Keratinocyte (primary cell): ENCODE measurements at regions not wholly inside any gene's neighbourhood (a gene's known extent, or its start where the extent isn't known, plus 50 kb on each side); places are given as distances from the start of the nearest gene placed in this dataset.
"Not testable (repeated sequence)": the region's sequence is repeated elsewhere in the genome, so short reads cannot be mapped to it uniquely, and the experiment has no call there.

Experiments used
- DNase-seq: peaks from one replicate; pipeline ENCODE4 v3.0.0-alpha.2; 2011; ENCODE audit warnings: low read depth, missing footprints, low spot score
- FAIRE-seq: peaks from 2 replicates; lab custom pipeline; 2011; peaks lifted over from hg19 to GRCh38; lab: Jason Lieb, UNC
- H2AFZ ChIP-seq: 2 replicates; pipeline ENCODE4 v1.6.0; 2012; ENCODE audit warnings: low read length, control low read depth, inconsistent platforms; ENCODE audit not compliant: control insufficient read depth
- H3K27ac ChIP-seq: 2 replicates; pipeline ENCODE4 v1.5.1; 2011; ENCODE audit warnings: low read length; ENCODE audit not compliant: control insufficient read depth, insufficient read depth
- H3K27me3 ChIP-seq: 3 replicates; pipeline ENCODE4 v1.6.0; 2011; ENCODE audit warnings: low read length; ENCODE audit not compliant: control insufficient read depth, insufficient read depth; ENCODE audit errors: extremely low read depth
- H3K36me3 ChIP-seq, 2 experiments: 2 replicates in 1 of 2; 3 replicates in 1 of 2; pipeline ENCODE4 v1.5.1; 2011; ENCODE audit warnings: low read length in 2 of 2, mild to moderate bottlenecking in 1 of 2; ENCODE audit not compliant: control insufficient read depth in 2 of 2, insufficient read depth in 2 of 2; ENCODE audit errors: extremely low read depth in 1 of 2
- H3K4me1 ChIP-seq: 3 replicates; pipeline ENCODE4 v1.5.1; 2011; ENCODE audit warnings: low read length; ENCODE audit not compliant: control insufficient read depth, insufficient read depth; ENCODE audit errors: extremely low read depth
- H3K4me2 ChIP-seq: 3 replicates; pipeline ENCODE4 v1.6.0; 2011; ENCODE audit warnings: low read depth, low read length; ENCODE audit not compliant: control insufficient read depth, insufficient read depth; ENCODE audit errors: extremely low read depth
- H3K4me3 ChIP-seq, 3 experiments: fragments of 200-600 bp in 1 of 3; sonication (generic) in 1 of 3; 2 replicates in 2 of 3; 3 replicates in 1 of 3; pipeline ENCODE4 v1.5.1; 2011 to 2016; ENCODE audit warnings: low read length in 3 of 3, mild to moderate bottlenecking in 3 of 3, control low read depth in 2 of 3, inconsistent platforms in 1 of 3, low read depth in 1 of 3, mixed read lengths in 1 of 3, mixed run types in 1 of 3, moderate library complexity in 1 of 3; ENCODE audit not compliant: control insufficient read depth in 2 of 3, insufficient read depth in 2 of 3; ENCODE audit errors: extremely low read depth in 1 of 3
- H3K79me2 ChIP-seq: 2 replicates; pipeline ENCODE4 v1.6.0; 2012; ENCODE audit warnings: low read length; ENCODE audit not compliant: control insufficient read depth, insufficient read depth
- H3K9ac ChIP-seq: 3 replicates; pipeline ENCODE4 v1.6.0; 2011; ENCODE audit warnings: low read length; ENCODE audit not compliant: control insufficient read depth, insufficient read depth; ENCODE audit errors: extremely low read depth
- H3K9me1 ChIP-seq: 3 replicates; pipeline ENCODE4 v1.6.0; 2011; ENCODE audit warnings: low read length; ENCODE audit not compliant: control insufficient read depth, insufficient read depth; ENCODE audit errors: extremely low read depth
- H3K9me3 ChIP-seq: 2 replicates; pipeline ENCODE4 v1.5.1; 2012; ENCODE audit warnings: low read depth, low read length; ENCODE audit not compliant: control insufficient read depth
- H4K20me1 ChIP-seq: 3 replicates; pipeline ENCODE4 v1.6.0; 2011; ENCODE audit warnings: low read length; ENCODE audit not compliant: control insufficient read depth, insufficient read depth; ENCODE audit errors: extremely low read depth
- EZH2 ChIP-seq: IDR thresholded peaks from one replicate; pipeline ENCODE4 v1.6.1; 2012; ENCODE audit warnings: inconsistent platforms, mild to moderate bottlenecking, low read length, moderate library complexity
- dilution Hi-C: fragments of 300-500 bp; cut with MboI; formaldehyde crosslinking; loops from one replicate; pipeline ENCODE4 v1.7.0; 2020; ENCODE audit warnings: low sequenced_read_pairs; ENCODE audit not compliant: extremely low pct_ligation_motif_present
- TF ChIP-seq, protein P1 (sequence below), 3 experiments: IDR thresholded peaks in 1 of 3; conservative IDR thresholded peaks in 1 of 3; optimal IDR thresholded peaks in 1 of 3; 2 replicates in 2 of 3; 3 replicates in 1 of 3; pipeline versions ENCODE3 to v1.5.1; 2011; ENCODE audit warnings: low read length in 3 of 3, mild to moderate bottlenecking in 3 of 3, moderate library complexity in 2 of 3, control low read depth in 1 of 3, inconsistent platforms in 1 of 3; ENCODE audit not compliant: insufficient read depth in 2 of 3; ENCODE audit errors: extremely low read depth in 1 of 3

DNA sequence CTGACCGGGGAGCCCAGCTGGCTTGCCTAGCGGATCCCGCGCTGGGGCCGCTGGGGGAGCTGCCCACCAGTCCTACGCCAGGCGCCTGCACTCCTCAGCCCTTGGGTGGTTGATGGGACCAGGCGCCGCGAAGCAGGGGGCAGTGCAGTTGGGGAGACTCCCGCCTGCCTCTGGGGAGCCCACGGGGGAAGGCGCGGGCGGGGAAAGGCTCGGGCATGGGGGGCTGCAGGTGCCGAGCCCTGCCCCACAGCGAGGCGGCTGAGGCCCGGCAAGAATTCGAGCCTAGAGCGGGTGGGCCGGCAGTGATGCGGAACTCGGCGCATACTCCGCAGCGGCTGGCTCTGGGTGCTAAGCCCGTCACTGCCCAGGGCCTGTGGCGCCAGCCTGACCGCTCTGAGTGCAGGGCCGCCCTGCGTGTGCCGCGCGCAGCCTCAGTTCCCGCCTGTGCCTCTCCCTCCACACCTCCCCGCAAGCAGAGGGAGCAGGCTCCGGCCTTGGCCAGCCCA is 249.1 kb upstream of the TEKT4 start:
- H3K27ac ChIP-seq = no peak overlapping the region
- H3K79me2 ChIP-seq = no peaks in the 10 kb centered on the region
- H4K20me1 ChIP-seq = no peaks in the 10 kb centered on the region
- DNase-seq (no peak), FAIRE-seq (no peak)
- H3K4me2 ChIP-seq = no peak overlapping the region
- H3K9me3 ChIP-seq = no peaks in the 10 kb centered on the region
- no peak overlapping the region for H3K4me3 ChIP-seq
- no peaks in the 10 kb centered on the region for H3K4me1 ChIP-seq
- dilution Hi-C loops = no loop called here
- H3K9me1 ChIP-seq = no peaks in the 10 kb centered on the region
- H3K27me3 ChIP-seq = no peaks in the 10 kb centered on the region
- H2AFZ ChIP-seq = no peak overlapping the region
- TF ChIP-seq, protein P1, sequence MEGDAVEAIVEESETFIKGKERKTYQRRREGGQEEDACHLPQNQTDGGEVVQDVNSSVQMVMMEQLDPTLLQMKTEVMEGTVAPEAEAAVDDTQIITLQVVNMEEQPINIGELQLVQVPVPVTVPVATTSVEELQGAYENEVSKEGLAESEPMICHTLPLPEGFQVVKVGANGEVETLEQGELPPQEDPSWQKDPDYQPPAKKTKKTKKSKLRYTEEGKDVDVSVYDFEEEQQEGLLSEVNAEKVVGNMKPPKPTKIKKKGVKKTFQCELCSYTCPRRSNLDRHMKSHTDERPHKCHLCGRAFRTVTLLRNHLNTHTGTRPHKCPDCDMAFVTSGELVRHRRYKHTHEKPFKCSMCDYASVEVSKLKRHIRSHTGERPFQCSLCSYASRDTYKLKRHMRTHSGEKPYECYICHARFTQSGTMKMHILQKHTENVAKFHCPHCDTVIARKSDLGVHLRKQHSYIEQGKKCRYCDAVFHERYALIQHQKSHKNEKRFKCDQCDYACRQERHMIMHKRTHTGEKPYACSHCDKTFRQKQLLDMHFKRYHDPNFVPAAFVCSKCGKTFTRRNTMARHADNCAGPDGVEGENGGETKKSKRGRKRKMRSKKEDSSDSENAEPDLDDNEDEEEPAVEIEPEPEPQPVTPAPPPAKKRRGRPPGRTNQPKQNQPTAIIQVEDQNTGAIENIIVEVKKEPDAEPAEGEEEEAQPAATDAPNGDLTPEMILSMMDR (optimal IDR thresholded peaks at IDR 0.05 in 1 of 3, IDR thresholded peaks at IDR 0.05 in 1 of 3, conservative IDR thresholded peaks at IDR 0.05 in 1 of 3; ENCODE audit: extremely low read depth in 1 of 3, insufficient read depth in 2 of 3, low read length in 3 of 3) = no peak
- TF ChIP-seq EZH2 = no peak
- no peak overlapping the region for H3K9ac ChIP-seq
- H3K36me3 ChIP-seq = no peaks in the 10 kb centered on the region

DNA sequence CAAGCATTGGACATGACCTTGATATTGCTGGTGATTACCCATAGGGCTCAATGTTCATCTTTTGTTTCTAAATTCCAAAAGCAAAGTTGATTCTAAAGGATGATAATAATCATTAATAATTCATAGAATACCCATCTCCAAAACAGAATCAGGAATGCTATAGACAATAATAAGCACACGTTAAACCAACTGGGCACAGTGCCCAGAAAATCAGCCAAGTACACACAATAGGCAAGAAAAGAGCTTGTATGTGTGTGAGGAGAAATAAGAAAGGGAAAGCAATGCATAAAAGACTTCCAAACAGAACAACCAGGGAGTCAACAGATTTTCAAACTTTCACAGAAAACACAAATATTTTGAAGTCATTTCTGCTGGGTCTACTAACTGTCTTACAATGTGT is 242.3 kb upstream of the TEKT4 start:
- dilution Hi-C loops, H3K4me3 ChIP-seq, H2AFZ ChIP-seq, DNase-seq, H3K27me3 ChIP-seq, H3K9ac ChIP-seq, H3K79me2 ChIP-seq, H3K9me1 ChIP-seq, H4K20me1 ChIP-seq, H3K36me3 ChIP-seq, FAIRE-seq, H3K4me2 ChIP-seq, H3K4me1 ChIP-seq, H3K27ac ChIP-seq, H3K9me3 ChIP-seq: not testable (repeated sequence)

DNA sequence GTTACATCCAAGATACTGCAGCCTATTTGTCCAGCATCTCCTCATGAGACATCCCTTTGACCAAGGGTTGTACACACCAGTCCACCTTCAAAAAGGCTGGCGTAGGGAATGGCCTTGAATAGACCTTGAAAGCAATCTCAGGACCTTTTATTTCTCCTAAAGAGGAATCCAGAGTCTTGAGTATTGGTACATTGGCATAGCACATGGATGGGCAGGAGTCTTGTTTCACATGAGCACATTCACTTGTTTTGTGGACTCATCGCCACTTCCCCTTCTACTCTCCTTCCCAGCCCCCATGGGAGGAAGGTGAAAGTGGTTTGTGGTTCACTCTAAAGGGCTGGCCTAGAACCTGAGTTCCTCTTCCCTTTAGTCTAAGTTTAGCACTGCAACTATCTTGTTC is 229.8 kb upstream of the TEKT4 start:
- H3K9me3 ChIP-seq, H4K20me1 ChIP-seq, H3K4me2 ChIP-seq, dilution Hi-C loops, H3K4me3 ChIP-seq, H3K9ac ChIP-seq, FAIRE-seq, H3K9me1 ChIP-seq, H2AFZ ChIP-seq, DNase-seq, H3K27ac ChIP-seq, H3K4me1 ChIP-seq, H3K79me2 ChIP-seq, H3K27me3 ChIP-seq, H3K36me3 ChIP-seq: not testable (repeated sequence)

DNA sequence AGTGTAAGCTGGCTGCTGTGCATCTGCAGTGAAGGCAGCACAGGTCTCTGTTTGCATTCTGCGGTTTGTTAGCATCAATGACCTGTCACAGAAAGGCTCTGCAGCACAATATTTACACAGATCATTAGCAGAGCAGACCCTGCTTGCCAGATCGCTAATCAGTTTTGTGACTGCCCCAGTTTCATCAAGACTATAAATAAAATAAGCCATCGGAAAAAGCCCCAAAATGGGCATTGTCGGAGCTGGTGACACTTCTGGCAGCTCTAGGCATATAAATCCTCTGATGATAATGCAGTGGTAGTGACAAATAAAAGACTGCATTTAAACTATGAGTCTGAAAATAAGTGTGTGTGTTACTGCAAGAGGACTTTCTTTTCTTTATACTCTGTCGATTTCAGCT is 219.1 kb upstream of the TEKT4 start:
- H3K79me2 ChIP-seq, H3K4me2 ChIP-seq, FAIRE-seq, H3K9me3 ChIP-seq, H3K27me3 ChIP-seq, H3K9ac ChIP-seq, H3K4me3 ChIP-seq, dilution Hi-C loops, H4K20me1 ChIP-seq, H3K9me1 ChIP-seq, H3K4me1 ChIP-seq, H3K36me3 ChIP-seq, DNase-seq, H3K27ac ChIP-seq, H2AFZ ChIP-seq: not testable (repeated sequence)
